Right ventricle myocardium superior (tissue), 1 donor: ENCODE measurements at regions not wholly inside any gene's neighbourhood (a gene's known extent, or its start where the extent isn't known, plus 50 kb on each side); places are given as distances from the start of the nearest gene placed in this dataset.
"Not testable (repeated sequence)": the region's sequence is repeated elsewhere in the genome, so short reads cannot be mapped to it uniquely, and the experiment has no call there.

Experiments
- ATAC-seq: fragments of 200-7000 bp; cut with Tn5 transposase; one replicate; pipeline ENCODE4 v1.9.1; 2020; ENCODE audit warnings: mild to moderate bottlenecking; ENCODE audit not compliant: poor library complexity
- DNase-seq: peaks from one replicate; pipeline ENCODE4 v3.0.0-alpha.2; 2020
- intact Hi-C: fragments of 100-400 bp; cut with DNase I; formaldehyde crosslinking; loops from one replicate; pipeline ENCODE4 v1.11.2; 2022
- donor health status: DM: no; HTN: yes; CAD: no; lungs with severe emphysema.

- intact Hi-C loops, result no loop called here
- ATAC-seq (no peak), DNase-seq (no peak)
These were observed 73.0 kb upstream of the SMIM23 start for GRCh38 chr5:171712616-171713015.

DNA sequence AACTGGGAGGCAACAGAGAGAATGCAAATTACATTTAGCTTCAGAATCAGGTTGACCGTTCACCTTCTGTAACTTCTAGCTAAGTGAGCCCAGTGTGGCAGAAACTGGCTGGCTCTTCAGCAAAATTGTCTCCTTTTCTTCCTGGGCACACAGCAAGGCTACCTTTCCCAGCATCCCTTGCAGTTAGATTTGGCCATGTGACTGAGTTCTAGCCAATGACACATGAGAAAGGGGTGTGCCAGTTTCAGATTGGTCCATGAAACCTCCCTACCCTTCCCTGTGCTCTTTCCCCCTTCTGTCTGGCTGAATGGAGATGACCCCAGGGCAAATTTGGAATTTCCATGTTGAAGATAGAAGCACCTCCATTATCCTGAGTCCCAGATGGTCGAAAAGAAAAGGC, 72.5 kb upstream of the SMIM23 start:
- ATAC-seq (no peak), DNase-seq (no peak)
- intact Hi-C loops, result no loop called here

GRCh38 chr5:171714261-171714660, 71.4 kb upstream of the SMIM23 start:
- intact Hi-C loops, result no loop called here
- DNase-seq, result no peak
- no peak for ATAC-seq

DNA sequence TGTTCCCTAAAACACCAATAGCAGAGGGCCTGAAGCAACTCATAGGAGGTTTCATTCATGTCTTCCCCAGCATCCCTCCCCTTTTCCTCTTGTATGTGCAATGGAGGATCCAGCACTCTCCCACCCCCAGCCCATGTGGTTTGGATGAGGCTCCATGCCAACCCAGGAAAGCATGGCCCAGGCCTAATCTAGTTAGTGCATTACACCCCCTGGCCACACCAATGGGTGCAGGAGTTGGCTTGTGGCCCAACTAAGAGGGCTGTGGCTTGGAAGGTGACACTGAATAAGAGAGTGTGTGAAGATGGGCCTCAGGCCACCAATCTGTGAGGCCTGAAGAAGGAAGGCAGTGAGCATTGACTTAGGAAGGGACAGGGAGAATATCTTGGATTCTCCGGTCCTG, 70.8 kb upstream of the SMIM23 start:
- intact Hi-C loops, result no loop called here
- ATAC-seq (no peak), DNase-seq (no peak)

DNA sequence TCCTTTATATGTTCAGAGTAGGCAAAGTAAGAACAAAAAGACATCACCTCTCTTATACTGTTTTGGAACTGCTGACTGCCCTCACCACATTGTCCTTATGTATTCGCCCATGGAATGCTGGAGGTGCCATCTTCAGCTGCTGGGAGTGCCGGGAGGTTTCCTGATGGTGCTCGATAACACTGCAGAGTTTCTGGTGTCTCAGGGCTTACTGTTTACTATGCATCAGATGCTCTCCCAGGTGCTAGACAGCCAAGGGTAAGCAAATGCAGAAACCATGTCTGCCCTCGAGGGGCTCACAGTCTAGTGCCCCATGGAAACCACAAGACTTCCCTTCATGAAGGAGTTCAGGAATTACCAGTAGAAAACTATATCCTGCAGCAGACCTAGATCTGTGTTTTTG, 70.1 kb upstream of the SMIM23 start:
- intact Hi-C loops, result no loop called here
- no peak for ATAC-seq

GRCh38 chr5:171720086-171720485, 65.5 kb upstream of the SMIM23 start:
- no peak for DNase-seq
- intact Hi-C loops, result no loop called here
- no peak for ATAC-seq

More for the DNA sequence above, 70.1 kb upstream of the SMIM23 start:
- no peak for DNase-seq

GRCh38 chr5:171721464-171721863, 64.2 kb upstream of the SMIM23 start:
- intact Hi-C loops, result no loop called here
- DNase-seq (no peak), ATAC-seq (no peak)

GRCh38 chr5:171724468-171725204, 61.0 kb upstream of the SMIM23 start:
- ATAC-seq, result peak; percentile 60
- intact Hi-C loops, result no loop called here
- no peak for DNase-seq

- DNase-seq, result no peak
- intact Hi-C loops, result no loop called here
- ATAC-seq, result no peak
These were observed 60.4 kb upstream of the SMIM23 start for GRCh38 chr5:171725205-171725601.

- ATAC-seq, intact Hi-C loops, DNase-seq: not testable (repeated sequence)
These were observed 58.8 kb upstream of the SMIM23 start for GRCh38 chr5:171726819-171727218.

DNA sequence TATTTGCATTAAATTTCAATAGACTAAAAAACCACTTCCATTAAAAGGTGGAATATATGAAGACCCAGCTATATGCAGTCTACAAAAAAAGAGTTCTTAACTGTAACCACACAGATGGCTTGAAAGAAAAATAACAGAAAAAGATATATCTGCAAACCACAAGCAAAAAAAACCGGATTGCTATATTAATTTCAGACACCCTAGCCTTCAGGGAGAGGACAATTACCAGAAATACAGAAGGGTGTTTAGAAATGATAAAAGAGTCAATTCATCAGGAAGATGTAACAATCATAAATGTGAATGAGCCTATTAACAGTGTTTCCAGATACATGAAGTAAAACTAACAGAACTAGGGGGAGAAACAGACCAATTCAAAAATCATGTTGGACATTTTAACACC, 56.9 kb upstream of the SMIM23 start:
- ATAC-seq, result no peak
- intact Hi-C loops, result no loop called here
- no peak for DNase-seq
